HG03159 (cell line): ENCODE measurements at regions not wholly inside any gene's neighbourhood (a gene's known extent, or its start where the extent isn't known, plus 50 kb on each side); places are given as distances from the start of the nearest gene placed in this dataset.
A peak's percentile ranks its signal among the peaks of the same experiment; 100 is the strongest.
"Not testable (repeated sequence)": the region's sequence is repeated elsewhere in the genome, so short reads cannot be mapped to it uniquely, and the experiment has no call there.

Experiments used
- ATAC-seq: cut with Tn5 transposase; IDR thresholded peaks from one replicate; pipeline ENCODE4 v1.9.1; 2021; ENCODE audit warnings: mild to moderate bottlenecking, moderate library complexity; ENCODE audit not compliant: unreplicated experiment

DNA sequence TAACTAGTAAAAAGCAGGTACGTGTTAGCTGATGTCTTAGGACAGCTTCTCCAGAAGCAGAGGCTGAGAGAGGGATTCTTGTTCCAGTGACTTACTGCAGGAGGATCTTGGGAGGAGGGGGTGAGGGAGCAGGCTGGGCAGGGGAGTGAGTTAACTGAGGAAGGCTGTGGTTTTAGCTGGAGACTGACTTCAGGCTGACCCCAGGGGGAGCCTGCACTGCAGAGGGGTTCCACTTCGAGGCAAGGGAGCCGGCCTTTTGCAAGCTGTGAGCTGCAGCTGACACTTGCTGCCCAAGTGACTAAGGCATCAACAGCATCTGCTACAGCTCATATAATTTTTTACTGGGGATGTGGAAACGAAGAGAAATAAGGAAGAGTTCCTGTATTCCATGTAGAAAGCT, 50.4 kb upstream of the SOD1 start:
- ATAC-seq: no peak

DNA sequence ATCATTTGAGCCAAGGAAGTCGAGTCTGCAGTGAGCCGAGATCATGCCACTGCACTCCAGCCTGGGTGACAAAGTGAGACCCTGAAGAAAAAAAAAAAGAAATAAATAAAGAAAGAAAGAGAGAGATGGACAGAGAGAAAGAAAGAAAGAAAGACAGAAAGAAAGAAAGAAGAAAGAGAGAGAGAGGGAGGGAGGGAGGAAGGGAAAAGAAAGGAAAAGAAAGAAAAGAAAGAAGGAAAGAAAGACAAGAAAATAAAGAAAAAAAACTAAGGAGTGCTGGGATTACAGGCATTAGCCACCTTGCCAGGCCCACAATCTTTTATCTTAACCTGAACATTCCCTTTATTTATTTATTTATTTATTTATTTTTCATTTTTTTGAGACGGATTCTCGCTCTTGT, 51.7 kb upstream of the SOD1 start:
- no peak for ATAC-seq

DNA sequence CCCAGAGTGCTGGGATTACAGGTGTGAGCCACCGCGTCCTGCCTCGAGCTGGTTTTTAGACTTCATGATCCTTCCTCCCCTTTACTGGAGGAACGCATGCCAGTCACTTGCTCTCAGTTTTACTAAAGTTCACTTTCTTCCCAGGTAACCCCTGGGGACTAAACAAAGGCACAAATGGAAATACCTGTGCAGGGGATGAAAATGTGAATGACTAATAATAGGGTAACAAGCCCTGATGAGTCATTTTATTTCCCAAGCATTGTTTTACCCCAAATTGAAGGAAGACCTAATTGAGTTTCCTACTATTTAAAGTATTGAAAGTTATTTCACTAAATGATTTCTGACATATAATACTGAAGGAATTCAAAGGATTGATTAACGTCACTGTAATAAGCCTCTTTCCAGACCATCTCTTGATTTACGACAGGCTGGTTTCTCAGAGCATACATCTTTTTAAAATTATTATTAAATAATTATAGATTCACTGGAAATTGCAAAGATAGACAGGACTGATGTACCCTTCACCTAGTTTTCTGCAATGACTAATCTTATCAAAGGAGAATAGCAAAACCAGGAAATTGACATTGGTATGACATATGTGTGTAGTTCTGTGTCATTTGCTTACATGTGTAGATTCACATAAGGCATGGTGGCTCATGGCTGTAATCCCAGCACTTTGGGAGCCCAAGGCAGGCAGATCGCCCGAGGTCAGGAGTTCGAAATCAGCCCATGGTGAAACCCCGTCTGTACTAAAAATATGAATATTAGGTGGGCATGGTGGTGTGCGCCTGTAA, 53.2 kb upstream of the SOD1 start:
- ATAC-seq: no peak

DNA sequence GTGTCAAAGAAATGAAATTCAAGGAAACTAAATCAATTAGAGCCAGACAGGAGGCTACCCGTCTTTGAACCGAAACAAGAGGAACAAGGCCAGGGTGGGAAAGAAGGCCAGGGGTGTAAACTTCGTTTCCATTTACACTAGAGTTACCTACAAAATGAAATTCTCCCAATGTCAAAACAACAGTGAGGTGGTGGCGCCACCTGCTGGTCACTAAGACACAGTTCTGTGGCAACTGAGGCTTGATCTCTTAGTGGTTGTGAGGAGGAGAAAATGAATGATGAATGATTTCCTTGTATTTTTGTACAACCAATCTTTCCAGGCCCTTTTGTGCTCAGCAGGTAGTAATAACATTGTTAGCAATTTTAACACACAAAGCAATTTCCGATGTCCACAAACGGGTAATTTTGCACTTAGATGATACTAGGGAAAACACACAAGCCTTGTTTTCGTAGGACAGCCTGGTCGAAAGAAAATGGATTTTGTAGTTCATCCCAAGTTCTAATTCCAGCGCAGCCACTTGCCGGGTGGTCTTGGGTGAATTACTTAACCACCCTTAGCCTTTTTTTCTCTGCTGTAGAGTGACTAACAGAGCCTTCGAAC, 54.8 kb upstream of the SOD1 start:
- peak; percentile 62 for ATAC-seq

DNA sequence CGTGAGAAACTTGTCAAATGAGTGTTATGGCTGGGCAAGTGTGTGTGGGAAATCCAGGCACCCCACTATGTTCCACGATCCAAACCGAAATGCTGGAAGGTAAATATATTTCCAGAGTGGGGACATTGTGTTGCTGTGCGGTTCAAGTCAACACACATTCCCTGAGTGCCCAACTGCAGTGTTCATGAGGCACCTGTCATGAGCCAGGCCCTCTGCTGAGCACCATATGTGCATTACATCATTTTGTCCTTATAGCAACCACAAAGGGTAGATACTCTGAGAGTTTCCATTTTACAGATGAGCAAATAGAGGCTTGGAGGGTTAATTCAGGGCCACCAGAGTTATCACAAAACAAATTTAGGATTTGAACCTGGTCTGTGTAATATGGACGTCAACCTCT, 59.9 kb upstream of the SOD1 start:
- no peak for ATAC-seq

DNA sequence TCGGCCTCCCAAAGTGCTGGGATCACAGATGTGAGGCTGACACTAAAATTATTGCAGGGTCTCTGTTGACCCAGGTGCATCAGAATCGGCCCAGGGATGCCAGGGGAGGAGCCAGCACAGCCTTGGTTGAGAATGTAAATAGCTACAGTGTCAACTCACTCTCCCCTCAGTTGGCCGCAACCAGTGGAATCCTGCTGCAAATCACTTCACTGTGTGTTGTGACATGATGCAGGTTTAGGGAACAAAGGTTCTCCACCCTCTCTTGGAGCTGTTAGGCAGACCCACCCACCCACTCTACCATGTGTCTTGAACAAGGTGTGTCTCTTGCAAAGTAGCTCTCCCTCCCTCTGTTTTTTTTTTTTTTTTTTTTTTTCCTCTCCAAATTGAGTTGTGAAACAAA, 60.5 kb upstream of the SOD1 start:
- ATAC-seq: no peak

DNA sequence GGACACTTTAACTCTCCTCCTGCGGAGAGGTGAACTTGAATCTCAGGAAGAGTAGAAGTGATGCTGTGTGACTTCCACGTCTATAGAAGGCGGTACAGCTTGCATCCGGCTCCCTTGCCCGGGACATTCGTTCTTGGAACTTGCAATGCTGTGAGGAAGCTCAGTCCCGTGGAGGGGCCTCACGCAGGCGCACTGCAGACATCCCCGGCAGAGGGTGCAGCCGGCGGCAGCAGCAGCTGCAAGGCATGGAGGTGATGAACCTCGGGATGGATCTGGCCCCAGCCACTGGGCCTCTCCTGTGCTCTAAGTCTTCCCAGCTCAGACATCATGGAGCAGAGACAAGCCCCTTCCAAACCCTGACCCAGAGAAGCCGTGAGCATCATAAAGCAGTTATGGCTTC, 61.8 kb upstream of the SOD1 start:
- no peak for ATAC-seq

DNA sequence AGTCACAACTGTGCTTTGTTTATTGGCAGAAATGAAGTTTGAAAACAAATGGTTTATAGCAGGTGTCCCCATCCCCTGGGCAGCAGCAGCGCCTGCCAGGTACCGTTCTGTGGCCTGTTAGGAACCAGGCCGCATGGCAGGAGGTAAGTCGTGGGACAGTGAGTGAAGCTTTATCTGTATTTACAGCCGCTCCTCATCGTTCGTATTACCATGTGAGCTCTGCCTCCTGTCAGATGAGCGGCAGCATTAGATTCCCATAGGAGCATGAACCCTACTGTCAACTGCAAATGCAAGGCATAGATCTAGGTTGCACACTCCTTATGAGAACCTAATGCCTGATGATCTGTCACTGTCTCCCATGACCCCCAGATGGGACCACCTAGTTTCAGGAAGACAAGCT, 63.4 kb upstream of the SOD1 start:
- no peak for ATAC-seq

DNA sequence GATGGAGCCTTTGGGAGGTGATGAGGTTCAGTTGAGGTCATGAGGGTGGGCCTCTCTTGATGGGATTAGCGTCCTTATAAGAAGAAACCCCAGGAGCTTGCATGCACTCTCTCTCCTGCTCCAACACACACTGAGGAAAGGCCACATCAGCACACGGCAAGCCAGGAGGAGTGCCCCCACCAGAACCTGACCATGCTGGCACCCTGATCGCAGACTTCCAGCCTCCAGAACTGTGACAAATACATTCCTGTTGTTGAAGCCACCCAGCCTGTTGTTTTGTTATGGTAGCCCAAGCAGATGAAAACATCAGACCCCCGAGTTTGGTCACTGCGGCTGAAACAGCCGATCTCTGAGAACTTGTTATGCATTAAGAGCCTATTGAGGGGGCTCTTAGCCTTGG, 64.8 kb upstream of the SOD1 start:
- no peak for ATAC-seq

DNA sequence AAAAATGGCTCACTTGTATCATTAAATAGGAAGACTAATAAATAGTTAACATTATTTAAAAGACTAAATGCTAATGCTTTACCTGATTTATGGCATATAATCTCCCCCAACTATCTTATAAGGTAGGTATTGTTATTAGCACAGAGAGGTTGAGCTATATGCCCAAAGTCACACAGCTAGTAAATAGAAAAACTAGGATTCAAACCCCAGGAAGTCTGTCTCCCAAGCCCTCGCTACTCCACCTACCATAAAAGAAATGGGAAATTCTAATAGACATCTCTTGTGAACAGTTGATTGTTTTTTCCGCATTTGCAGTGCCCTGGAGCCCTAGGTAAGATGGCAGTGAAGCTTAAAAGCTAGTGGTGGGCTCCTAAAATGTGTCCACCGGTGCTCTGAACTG, 65.2 kb upstream of the SOD1 start:
- no peak for ATAC-seq

DNA sequence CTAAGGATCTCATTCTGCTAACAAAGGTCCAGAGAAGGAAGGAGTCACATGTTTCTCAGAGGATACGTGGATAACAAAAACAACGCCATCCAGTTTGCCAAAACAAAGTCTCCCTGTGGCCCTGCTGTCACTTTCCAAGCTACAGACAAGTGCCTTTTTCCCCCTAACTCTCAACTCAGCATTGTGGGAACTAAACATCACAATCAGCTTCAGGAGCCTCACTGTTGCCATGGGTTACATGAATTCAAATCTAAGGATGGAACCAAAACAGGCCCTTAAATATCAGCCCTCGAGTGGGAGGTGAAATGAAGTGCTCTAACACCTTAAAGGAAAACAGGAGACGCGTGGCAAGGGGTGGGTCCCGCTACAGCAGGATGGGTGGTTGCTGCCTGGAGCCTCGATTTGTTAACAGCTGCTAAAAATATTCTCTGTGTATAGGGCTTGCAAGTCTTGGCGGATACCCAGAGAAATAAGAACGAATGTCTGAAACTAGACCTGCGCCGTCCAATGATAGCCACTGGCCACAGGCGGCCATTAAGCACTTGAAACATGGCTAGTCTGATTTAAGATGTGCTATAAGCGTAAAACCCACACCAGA, 66.4 kb upstream of the SOD1 start:
- no peak for ATAC-seq

DNA sequence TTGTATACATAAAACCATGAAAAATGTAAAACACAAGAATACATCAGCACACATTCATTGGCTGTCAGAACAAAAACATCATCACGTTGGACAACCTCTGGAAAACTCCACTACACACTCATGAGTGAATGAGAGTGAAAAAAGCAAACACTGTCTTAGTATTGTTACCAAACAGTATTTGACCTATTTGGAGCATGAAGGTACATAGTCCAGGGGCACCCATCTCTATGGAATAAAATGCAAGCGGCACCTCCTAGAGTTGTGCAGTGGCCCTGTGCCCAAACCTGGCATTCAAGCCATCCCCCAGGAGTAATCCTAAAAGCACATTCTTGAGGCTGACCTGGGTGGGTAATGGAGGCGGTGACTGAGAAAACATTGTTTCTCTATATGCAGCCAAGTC, 67.0 kb upstream of the SOD1 start:
- no peak for ATAC-seq

DNA sequence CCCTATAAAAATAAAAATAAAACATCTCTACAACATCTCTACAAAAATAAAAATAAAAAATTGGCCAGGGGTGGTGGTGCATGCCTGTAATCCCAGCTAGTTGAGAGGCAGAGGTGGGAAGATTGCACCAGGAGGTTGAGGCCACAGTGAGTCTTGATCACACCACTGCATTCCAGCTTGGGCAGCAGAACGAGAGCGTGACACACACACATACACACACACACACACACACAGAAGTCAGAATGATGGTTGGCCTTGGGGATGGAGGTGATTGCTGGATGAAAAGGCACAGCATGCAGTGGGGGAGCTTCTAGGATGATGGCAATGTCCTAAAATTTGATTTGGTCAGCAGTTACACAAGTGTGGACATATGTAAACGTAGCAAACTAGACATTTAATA, 69.7 kb upstream of the SOD1 start:
- ATAC-seq: no peak

DNA sequence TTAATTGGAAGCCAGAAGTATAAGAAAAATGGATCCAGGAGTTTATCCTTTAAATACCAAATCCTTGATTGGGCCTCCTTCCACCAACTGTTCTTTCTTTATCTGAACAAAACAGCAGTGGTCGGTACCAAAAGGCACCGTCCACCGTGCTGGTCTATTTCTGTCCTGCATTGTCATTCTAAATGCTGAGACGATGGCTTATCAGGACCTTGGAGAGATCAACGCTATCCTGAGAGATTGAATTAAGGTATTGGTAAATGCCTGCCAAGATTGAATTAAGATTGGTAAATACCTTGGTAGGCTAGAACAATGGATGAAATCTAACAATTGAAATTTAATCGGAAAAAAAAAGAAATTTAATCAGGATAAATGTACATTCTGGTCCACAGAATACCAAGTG, 73.4 kb upstream of the SOD1 start:
- no peak for ATAC-seq

DNA sequence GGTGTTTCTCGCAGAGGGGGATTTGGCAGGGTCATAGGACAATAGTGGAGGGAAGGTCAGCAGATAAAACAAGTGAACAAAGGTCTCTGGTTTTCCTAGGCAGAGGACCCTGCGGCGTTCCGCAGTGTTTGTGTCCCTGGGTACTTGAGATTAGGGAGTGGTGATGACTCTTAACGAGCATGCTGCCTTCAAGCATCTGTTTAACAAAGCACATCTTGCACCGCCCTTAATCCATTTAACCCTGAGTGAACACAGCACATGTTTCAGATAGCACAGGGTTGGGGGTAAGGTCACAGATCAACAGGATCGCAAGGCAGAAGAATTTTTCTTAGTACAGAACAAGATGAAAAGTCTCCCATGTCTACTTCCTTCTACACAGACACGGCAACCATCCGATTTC, 75.6 kb upstream of the SOD1 start:
- ATAC-seq: not testable (repeated sequence)

DNA sequence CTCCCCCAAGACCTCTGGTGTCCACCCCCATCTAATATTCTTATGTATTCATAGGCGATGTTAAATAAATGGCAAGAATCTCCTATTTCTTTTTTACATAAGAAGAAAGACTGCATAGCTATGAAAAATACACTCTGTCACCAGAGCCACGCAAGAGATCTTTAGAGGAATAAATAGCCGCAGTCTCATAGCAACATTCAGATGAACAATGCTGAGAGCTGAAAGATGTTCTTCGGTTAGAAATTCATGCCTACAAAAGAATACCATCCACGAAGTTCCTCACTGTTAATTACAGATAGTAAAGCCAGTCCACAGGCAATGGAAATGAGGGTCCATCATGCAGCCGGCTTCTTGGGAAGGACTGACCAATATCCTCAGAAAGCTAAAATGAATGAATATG, 76.0 kb upstream of the SOD1 start:
- ATAC-seq: no peak

DNA sequence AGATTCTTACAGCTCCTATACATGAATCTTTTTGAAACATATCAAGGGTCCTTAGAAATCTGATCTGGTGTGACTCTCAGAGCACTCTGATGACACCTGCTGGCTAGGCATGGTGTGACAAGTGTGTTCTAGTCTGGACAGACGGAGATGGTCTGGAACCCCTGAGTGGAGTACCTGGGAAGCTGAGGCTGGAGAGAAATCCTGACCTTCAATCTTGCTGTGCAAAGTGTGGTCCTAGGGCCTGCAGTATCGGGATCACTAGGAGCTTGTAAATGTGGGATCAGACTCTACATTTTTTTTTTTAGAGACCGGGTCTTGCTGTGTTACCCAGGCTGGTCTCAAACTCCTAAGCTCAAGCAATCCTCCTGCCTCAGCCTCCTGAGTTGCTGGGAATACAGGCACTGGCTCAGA, 78.6 kb upstream of the SOD1 start:
- ATAC-seq: peak; percentile 70

DNA sequence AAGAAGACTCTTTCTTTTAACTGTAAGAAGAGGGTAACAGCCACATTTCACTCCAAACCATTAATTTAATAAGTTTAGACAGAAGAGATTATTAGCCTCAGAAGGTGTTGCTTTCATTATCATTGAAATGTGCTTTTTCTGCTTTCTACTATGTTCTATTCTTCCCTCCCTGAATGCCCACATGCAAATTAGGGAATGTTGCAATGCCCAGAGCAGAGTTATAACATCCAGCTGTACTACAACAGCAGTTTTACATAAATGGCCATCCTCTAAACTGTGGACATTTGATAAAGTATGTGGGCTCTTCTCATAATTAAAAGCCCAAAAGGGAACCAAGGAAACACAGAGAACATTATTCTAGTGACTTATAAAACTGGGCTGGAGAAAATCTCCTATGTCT, 82.2 kb upstream of the SOD1 start:
- no peak for ATAC-seq

DNA sequence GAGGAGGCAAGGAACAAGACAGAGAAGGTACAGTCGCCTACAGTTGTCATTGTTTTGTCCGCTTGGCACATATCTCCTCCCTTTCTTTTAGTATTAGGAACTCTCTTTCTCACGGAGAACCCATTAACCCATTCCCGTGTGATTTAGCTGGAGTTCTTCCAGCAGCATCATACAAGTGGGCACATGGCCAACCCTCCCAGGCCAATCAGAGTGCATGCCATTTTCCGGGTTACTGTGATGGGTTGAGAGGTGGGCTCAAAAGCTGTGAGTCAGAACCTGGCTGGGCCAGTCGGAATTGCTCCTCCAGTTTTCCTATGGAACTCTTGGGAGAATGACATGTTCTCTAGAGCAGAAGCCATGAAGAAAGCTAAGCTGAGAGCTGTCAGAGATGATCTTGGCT, 83.1 kb upstream of the SOD1 start:
- no peak for ATAC-seq

DNA sequence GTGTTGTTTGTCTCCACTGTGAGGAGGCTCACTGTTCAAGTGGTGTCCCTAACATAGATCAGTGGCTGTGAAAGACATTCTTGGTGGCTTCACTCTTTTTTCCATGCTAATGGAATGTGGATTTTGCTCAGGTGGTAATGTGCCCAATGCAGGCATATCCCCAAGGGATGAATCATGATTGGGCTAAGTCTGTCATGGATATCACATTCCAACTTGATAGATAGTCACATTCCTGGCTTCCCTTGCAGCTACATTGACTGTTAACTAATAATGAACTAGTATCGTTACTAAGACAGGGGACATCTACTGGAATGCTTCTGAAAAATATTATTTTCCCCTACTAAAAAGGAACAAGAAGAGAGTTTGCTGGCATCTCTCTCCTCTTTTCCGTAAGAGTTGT, 86.3 kb upstream of the SOD1 start:
- ATAC-seq: no peak

DNA sequence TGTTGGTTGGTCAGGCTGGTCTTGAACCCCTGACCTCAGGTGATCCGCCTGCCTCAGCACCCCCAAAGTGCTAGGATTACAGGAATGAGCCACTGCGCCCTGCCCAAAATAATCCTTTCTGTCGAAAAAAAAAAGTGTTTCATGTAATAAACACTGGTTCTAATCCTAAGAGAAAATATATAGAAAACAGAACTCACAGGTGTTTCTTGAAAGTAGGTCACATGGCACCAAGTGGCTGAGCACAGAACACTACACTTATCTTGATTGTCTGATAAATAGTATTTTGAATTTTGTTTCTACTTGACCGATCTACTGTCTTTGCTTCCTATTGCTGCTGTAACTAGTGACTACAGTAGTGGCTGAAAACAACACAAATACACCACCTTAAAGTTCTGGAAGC, 87.6 kb upstream of the SOD1 start:
- ATAC-seq: no peak

DNA sequence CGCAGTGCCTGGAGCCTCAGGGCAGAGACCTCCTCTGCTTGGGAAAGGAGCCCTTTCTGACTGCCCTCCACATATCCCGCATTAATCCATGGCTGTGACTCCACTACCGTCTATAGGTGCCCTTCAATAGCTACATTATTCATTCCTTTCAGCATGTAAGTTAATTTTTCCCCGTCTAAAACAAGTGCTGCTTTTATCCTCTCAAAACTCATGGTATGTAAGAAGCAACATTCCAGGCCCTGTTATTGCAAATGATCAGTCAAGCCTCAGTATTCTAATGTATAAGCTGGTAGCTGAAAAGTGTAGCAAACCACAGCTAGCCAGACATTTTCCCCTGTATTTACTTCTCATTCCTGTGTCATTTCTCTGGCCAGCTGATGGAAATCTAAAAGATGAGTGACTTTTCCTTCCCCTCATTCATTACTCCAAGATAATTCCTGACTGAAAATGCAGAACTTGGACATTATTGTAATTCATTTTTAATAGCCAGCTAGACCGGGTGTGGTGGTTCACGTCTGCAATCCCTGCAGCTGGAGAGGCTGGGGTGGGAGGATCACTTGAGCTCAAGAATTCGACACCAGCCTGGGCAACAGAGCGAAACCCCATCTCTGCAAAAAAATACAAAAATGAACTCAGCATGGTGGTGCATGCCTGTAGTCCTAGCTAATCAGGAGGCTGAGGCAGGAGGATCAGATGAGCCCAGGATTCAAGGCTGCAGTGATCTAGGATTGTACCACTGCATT, 88.5 kb upstream of the SOD1 start:
- ATAC-seq: no peak
